ENCODE measurements at regions not wholly inside any gene's neighbourhood (a gene's known extent, or its start where the extent isn't known, plus 50 kb on each side); places are given as distances from the start of the nearest gene placed in this dataset.

DNA sequence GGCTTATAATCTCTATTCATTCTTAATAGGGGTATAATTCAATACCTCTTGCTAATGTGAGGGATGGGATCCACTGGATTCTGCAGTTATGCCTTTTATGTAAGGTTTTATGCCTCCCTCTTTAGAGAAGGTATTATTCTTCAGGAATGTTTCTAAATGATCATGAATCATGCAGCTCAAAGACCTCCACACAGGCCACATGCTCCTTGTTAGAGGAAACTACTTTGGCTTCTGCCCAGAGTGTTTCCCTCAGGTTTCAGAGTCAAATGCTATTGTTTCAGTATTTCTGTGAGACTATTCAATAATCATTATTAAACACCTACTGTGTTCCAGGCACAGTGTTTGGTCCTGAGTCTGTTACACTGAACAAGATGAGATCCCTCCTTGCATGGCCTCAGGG, 115.9 kb downstream of the RAB38 start:
- CTCF ChIA-PET = no interaction called here
- POLR2A ChIA-PET = no interaction called here

DNA sequence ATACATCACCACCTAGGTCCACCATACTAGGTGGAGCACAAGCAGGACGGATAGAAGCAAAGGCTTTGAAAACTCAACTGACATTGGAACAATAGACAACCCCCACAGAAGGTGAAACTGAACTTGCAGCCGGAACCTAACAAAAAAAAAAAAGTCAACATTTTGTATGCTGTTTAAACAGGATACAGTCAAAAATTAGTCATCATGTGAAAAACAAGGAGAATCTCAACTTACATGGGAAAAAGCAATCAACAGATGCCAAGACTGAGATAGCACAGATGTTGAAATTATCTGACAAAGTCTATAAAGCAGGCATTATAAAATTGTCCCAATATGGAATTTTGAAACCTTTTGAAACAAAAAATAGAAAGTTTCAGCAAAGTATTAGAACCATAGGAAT, 123.8 kb downstream of the RAB38 start:
- Mint-ChIP-seq H3K36me3 (no peaks in the 10 kb centered on the region), H3K4me1 (peaks cover 14% of the 10 kb centered on the region), H3K27me3 (ENCODE audit: low read depth) (no peaks in the 10 kb centered on the region), H3K4me3 (no peak overlapping the region), H3K27ac (no peak overlapping the region), H3K9me3 (no peaks in the 10 kb centered on the region)
- ChIA-PET CTCF (interaction anchor here (1.1 kb wide), 1 partner anchor 173 kb away, joined by 4 read pairs; no protein-coding TSS in a partner anchor), POLR2A (no interaction called here)
- no peak for ATAC-seq
- no peak for TF ChIP-seq GRHL2 (CRISPR knock-in tag; IDR thresholded peaks at IDR 0.05; ENCODE audit: insufficient replicate concordance, severe bottlenecking)
- DNase-seq (ENCODE audit: low spot score) = no peak

More for the DNA sequence above, 115.9 kb downstream of the RAB38 start:
- DNase-seq (ENCODE audit: low spot score) = no peak
- no peak for ATAC-seq
- H3K36me3 Mint-ChIP-seq = no peaks in the 10 kb centered on the region
- no peaks in the 10 kb centered on the region for H3K27me3 Mint-ChIP-seq (ENCODE audit: low read depth)
- no peak overlapping the region for H3K4me3 Mint-ChIP-seq
- H3K27ac Mint-ChIP-seq = no peak overlapping the region
- TF ChIP-seq FOXJ3 (CRISPR knock-in tag; IDR thresholded peaks at IDR 0.05; ENCODE audit: borderline replicate concordance) (no peak), IRF2 (CRISPR knock-in tag; IDR thresholded peaks at IDR 0.05; ENCODE audit: borderline replicate concordance, low read depth) (no peak), CREB1 (CRISPR knock-in tag; IDR thresholded peaks at IDR 0.05) (no peak), ESRRA (CRISPR knock-in tag; IDR thresholded peaks at IDR 0.05; ENCODE audit: borderline replicate concordance) (no peak), SMAD3 (CRISPR knock-in tag; IDR thresholded peaks at IDR 0.05; ENCODE audit: borderline replicate concordance) (no peak), PRRX2 (CRISPR knock-in tag; IDR thresholded peaks at IDR 0.05) (no peak), OVOL2 (CRISPR knock-in tag; IDR thresholded peaks at IDR 0.05; ENCODE audit: borderline replicate concordance) (no peak), KAT7 (CRISPR knock-in tag; IDR thresholded peaks at IDR 0.05; ENCODE audit: borderline replicate concordance) (no peak), GRHL2 (CRISPR knock-in tag; IDR thresholded peaks at IDR 0.05; ENCODE audit: insufficient replicate concordance, severe bottlenecking) (no peak), SMAD4 (CRISPR knock-in tag; IDR thresholded peaks at IDR 0.05) (no peak), FOXK1 (CRISPR knock-in tag; IDR thresholded peaks at IDR 0.05) (no peak), ZBTB21 (CRISPR knock-in tag; IDR thresholded peaks at IDR 0.05; ENCODE audit: borderline replicate concordance) (no peak), TEAD1 (CRISPR knock-in tag; IDR thresholded peaks at IDR 0.05) (no peak), NFYB (CRISPR knock-in tag; conservative IDR thresholded peaks at IDR 0.05; ENCODE audit: low read depth) (no peak), GTF2I (CRISPR knock-in tag; conservative IDR thresholded peaks at IDR 0.05) (no peak), ZNF671 (CRISPR knock-in tag; IDR thresholded peaks at IDR 0.05) (no peak)
- TF ChIP-seq, protein P1, sequence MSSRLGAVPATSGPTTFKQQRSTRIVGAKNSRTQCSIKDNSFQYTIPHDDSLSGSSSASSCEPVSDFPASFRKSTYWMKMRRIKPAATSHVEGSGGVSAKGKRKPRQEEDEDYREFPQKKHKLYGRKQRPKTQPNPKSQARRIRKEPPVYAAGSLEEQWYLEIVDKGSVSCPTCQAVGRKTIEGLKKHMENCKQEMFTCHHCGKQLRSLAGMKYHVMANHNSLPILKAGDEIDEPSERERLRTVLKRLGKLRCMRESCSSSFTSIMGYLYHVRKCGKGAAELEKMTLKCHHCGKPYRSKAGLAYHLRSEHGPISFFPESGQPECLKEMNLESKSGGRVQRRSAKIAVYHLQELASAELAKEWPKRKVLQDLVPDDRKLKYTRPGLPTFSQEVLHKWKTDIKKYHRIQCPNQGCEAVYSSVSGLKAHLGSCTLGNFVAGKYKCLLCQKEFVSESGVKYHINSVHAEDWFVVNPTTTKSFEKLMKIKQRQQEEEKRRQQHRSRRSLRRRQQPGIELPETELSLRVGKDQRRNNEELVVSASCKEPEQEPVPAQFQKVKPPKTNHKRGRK (CRISPR knock-in tag; IDR thresholded peaks at IDR 0.05; ENCODE audit: borderline replicate concordance) = no peak
- TF ChIP-seq, protein P2, sequence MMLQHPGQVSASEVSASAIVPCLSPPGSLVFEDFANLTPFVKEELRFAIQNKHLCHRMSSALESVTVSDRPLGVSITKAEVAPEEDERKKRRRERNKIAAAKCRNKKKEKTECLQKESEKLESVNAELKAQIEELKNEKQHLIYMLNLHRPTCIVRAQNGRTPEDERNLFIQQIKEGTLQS (CRISPR knock-in tag; conservative IDR thresholded peaks at IDR 0.05) = no peak
- TF ChIP-seq, protein P3, sequence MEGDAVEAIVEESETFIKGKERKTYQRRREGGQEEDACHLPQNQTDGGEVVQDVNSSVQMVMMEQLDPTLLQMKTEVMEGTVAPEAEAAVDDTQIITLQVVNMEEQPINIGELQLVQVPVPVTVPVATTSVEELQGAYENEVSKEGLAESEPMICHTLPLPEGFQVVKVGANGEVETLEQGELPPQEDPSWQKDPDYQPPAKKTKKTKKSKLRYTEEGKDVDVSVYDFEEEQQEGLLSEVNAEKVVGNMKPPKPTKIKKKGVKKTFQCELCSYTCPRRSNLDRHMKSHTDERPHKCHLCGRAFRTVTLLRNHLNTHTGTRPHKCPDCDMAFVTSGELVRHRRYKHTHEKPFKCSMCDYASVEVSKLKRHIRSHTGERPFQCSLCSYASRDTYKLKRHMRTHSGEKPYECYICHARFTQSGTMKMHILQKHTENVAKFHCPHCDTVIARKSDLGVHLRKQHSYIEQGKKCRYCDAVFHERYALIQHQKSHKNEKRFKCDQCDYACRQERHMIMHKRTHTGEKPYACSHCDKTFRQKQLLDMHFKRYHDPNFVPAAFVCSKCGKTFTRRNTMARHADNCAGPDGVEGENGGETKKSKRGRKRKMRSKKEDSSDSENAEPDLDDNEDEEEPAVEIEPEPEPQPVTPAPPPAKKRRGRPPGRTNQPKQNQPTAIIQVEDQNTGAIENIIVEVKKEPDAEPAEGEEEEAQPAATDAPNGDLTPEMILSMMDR (IDR thresholded peaks at IDR 0.05) = no peak
- 0 out of 2 replicates have a peak, but pooled peaks cover 4% of the 10 kb centered on the region for H3K9me3 Mint-ChIP-seq
- peaks cover 19% of the 10 kb centered on the region for H3K4me1 Mint-ChIP-seq

DNA sequence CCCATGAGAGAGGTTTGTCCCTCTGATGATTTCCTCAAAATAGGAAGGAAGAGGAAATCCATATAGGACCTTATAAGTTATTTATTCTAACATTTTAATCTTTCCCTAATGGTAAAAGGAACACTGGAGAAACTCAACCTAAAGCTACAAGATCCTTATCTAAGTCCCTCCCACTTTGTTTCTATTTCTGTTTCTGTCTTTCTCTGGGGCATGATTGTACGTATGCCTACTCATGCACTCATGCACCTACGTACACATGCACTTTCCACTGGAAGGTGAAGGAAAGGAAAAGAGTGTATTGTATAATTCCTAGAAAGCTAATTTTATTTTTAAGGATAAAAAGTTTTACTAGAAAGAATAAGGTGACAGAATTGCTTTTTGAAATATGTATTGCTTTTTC, 125.0 kb downstream of the RAB38 start:
- CTCF ChIA-PET = interaction anchor here (2.0 kb wide), 1 partner anchor 34 kb away, joined by 8 read pairs; no protein-coding TSS in a partner anchor
- ATAC-seq = no peak
- TF ChIP-seq, protein P4, sequence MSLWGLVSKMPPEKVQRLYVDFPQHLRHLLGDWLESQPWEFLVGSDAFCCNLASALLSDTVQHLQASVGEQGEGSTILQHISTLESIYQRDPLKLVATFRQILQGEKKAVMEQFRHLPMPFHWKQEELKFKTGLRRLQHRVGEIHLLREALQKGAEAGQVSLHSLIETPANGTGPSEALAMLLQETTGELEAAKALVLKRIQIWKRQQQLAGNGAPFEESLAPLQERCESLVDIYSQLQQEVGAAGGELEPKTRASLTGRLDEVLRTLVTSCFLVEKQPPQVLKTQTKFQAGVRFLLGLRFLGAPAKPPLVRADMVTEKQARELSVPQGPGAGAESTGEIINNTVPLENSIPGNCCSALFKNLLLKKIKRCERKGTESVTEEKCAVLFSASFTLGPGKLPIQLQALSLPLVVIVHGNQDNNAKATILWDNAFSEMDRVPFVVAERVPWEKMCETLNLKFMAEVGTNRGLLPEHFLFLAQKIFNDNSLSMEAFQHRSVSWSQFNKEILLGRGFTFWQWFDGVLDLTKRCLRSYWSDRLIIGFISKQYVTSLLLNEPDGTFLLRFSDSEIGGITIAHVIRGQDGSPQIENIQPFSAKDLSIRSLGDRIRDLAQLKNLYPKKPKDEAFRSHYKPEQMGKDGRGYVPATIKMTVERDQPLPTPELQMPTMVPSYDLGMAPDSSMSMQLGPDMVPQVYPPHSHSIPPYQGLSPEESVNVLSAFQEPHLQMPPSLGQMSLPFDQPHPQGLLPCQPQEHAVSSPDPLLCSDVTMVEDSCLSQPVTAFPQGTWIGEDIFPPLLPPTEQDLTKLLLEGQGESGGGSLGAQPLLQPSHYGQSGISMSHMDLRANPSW (CRISPR knock-in tag; conservative IDR thresholded peaks at IDR 0.05; ENCODE audit: low read depth) = no peak
- no peak for TF ChIP-seq ZNF232 (CRISPR knock-in tag; IDR thresholded peaks at IDR 0.05)
- no peak for TF ChIP-seq NR1H2 (CRISPR knock-in tag; IDR thresholded peaks at IDR 0.05)
- TF ChIP-seq, protein P5, sequence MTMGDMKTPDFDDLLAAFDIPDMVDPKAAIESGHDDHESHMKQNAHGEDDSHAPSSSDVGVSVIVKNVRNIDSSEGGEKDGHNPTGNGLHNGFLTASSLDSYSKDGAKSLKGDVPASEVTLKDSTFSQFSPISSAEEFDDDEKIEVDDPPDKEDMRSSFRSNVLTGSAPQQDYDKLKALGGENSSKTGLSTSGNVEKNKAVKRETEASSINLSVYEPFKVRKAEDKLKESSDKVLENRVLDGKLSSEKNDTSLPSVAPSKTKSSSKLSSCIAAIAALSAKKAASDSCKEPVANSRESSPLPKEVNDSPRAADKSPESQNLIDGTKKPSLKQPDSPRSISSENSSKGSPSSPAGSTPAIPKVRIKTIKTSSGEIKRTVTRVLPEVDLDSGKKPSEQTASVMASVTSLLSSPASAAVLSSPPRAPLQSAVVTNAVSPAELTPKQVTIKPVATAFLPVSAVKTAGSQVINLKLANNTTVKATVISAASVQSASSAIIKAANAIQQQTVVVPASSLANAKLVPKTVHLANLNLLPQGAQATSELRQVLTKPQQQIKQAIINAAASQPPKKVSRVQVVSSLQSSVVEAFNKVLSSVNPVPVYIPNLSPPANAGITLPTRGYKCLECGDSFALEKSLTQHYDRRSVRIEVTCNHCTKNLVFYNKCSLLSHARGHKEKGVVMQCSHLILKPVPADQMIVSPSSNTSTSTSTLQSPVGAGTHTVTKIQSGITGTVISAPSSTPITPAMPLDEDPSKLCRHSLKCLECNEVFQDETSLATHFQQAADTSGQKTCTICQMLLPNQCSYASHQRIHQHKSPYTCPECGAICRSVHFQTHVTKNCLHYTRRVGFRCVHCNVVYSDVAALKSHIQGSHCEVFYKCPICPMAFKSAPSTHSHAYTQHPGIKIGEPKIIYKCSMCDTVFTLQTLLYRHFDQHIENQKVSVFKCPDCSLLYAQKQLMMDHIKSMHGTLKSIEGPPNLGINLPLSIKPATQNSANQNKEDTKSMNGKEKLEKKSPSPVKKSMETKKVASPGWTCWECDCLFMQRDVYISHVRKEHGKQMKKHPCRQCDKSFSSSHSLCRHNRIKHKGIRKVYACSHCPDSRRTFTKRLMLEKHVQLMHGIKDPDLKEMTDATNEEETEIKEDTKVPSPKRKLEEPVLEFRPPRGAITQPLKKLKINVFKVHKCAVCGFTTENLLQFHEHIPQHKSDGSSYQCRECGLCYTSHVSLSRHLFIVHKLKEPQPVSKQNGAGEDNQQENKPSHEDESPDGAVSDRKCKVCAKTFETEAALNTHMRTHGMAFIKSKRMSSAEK (CRISPR knock-in tag; IDR thresholded peaks at IDR 0.05; ENCODE audit: borderline replicate concordance) = no peak
- TF ChIP-seq ZNF396 (CRISPR knock-in tag; IDR thresholded peaks at IDR 0.05; ENCODE audit: borderline replicate concordance) = no peak

More for the DNA sequence above, 125.0 kb downstream of the RAB38 start:
- Mint-ChIP-seq H3K27me3 (ENCODE audit: low read depth) (no peaks in the 10 kb centered on the region), H3K4me3 (no peak overlapping the region), H3K9me3 (no peaks in the 10 kb centered on the region), H3K36me3 (no peaks in the 10 kb centered on the region), H3K27ac (no peak overlapping the region), H3K4me1 (peaks cover 8% of the 10 kb centered on the region)
- POLR2A ChIA-PET = no interaction called here
- no peak for DNase-seq (ENCODE audit: low spot score)
